PC-9 (cell line): ENCODE measurements at regions not wholly inside any gene's neighbourhood (a gene's known extent, or its start where the extent isn't known, plus 50 kb on each side); places are given as distances from the start of the nearest gene placed in this dataset.
"Not testable (repeated sequence)": the region's sequence is repeated elsewhere in the genome, so short reads cannot be mapped to it uniquely, and the experiment has no call there.

Experiments
- BruUV-seq: library from RNA; stranded (reverse); fragments of 400-500 nt; replicated peaks from 2 replicates; lab custom pipeline; 2021; lab: Mats Ljungman, UMichigan
- CTCF ChIA-PET: fragments of 300-600 bp; sonication (Branson Sonifier 250); formaldehyde crosslinking; loops from one replicate; lab custom pipeline; 2022; ENCODE audit warnings: antibody characterized with exemption; lab: Charles Lee
- POLR2A ChIA-PET: fragments of 300-600 bp; sonication (Branson Sonifier 250); formaldehyde crosslinking; loops from one replicate; lab custom pipeline; 2022; ENCODE audit warnings: antibody characterized with exemption; ENCODE audit not compliant: unreplicated experiment; lab: Charles Lee
- DNase-seq, 2 experiments: peaks; one replicate each; pipeline versions ENCODE4 v3.0.0 to v3.0.0-alpha.2; 2015 to 2022; ENCODE audit warnings: mixed read lengths in 1 of 2
- H2AFZ ChIP-seq: fragments of 200-600 bp; sonication (generic); 2 replicates; pipeline ENCODE4 v1.8.1; 2017; ENCODE audit warnings: antibody characterized with exemption
- H3F3A ChIP-seq: fragments of 200-600 bp; sonication (generic); 2 replicates; pipeline ENCODE4 v1.8.1; 2017; ENCODE audit warnings: antibody characterized with exemption, mild to moderate bottlenecking, low read depth; ENCODE audit not compliant: insufficient read depth
- H3K27ac ChIP-seq: fragments of 200-600 bp; sonication (generic); 2 replicates; pipeline ENCODE4 v1.6.1; 2016; ENCODE audit warnings: mixed run types
- H3K27me3 ChIP-seq: fragments of 200-600 bp; sonication (generic); 2 replicates; pipeline ENCODE4 v1.6.1; 2016; ENCODE audit warnings: low read depth, mixed run types; ENCODE audit not compliant: insufficient read depth
- H3K36me3 ChIP-seq: fragments of 200-600 bp; sonication (generic); 2 replicates; pipeline ENCODE4 v1.6.1; 2016; ENCODE audit warnings: low read depth, mixed run types
- H3K4me1 ChIP-seq: fragments of 200-600 bp; sonication (generic); replicated peaks from 2 replicates; pipeline ENCODE4 v1.6.1; 2016; ENCODE audit warnings: mixed run types; ENCODE audit not compliant: insufficient read depth
- H3K4me2 ChIP-seq: fragments of 200-600 bp; sonication (generic); 2 replicates; pipeline ENCODE4 v1.6.1; 2017; ENCODE audit warnings: mixed run types
- H3K4me3 ChIP-seq: fragments of 200-600 bp; sonication (generic); 2 replicates; pipeline ENCODE4 v1.6.1; 2016; ENCODE audit warnings: mixed run types
- H3K79me2 ChIP-seq: fragments of 200-600 bp; sonication (generic); 2 replicates; pipeline ENCODE4 v1.6.1; 2017; ENCODE audit warnings: low read depth, mixed run types
- H3K9me2 ChIP-seq: fragments of 200-600 bp; sonication (generic); 2 replicates; pipeline ENCODE4 v1.8.1; 2017; ENCODE audit warnings: mild to moderate bottlenecking; ENCODE audit not compliant: insufficient read depth
- H3K9me3 ChIP-seq: fragments of 200-600 bp; sonication (generic); 2 replicates; pipeline ENCODE4 v1.8.1; 2016; ENCODE audit warnings: low read depth; ENCODE audit not compliant: insufficient read depth
- H4K20me1 ChIP-seq: fragments of 200-600 bp; sonication (generic); 2 replicates; pipeline ENCODE4 v1.8.1; 2017; ENCODE audit not compliant: insufficient read depth
- CTCF ChIP-seq: fragments of 200-600 bp; sonication (generic); conservative IDR thresholded peaks from 2 replicates; pipeline ENCODE4 v1.6.1; 2017; ENCODE audit warnings: mixed run types, antibody characterized with exemption, mild to moderate bottlenecking, moderate library complexity
- EZH2 ChIP-seq: fragments of 200-600 bp; sonication (generic); IDR thresholded peaks from 2 replicates; pipeline ENCODE4 v1.8.0; 2017; ENCODE audit warnings: antibody characterized with exemption, low read depth
- intact Hi-C: fragments of 100-400 bp; cut with micrococcal nuclease; formaldehyde crosslinking; loops from one replicate; pipeline ENCODE4 v1.10.0; 2022; ENCODE audit not compliant: unreplicated experiment

GRCh38 chr17:26963163-26963503 is 330.8 kb upstream of the WSB1 start:
- Histone ChIP-seq H3K79me2 (no peaks in the 10 kb centered on the region), H3K4me2 (no peak overlapping the region), H3K4me3 (no peak overlapping the region), H3K27ac (no peak overlapping the region), H3K36me3 (no peaks in the 10 kb centered on the region), H3K9me3 (no peaks in the 10 kb centered on the region), H4K20me1 (no peaks in the 10 kb centered on the region), H3F3A (no peaks in the 10 kb centered on the region), H2AFZ (no peak overlapping the region), H3K27me3 (no peaks in the 10 kb centered on the region), H3K4me1 (no peaks in the 10 kb centered on the region), H3K9me2 (no peaks in the 10 kb centered on the region)
- no TSS peak for BruUV-seq
- no peak for DNase-seq
- ChIA-PET POLR2A (no interaction called here), CTCF (no interaction called here)
- intact Hi-C loops, result no loop called here
- TF ChIP-seq CTCF, result no peak
- TF ChIP-seq EZH2, result no peak

GRCh38 chr17:26965898-26966624 is 327.9 kb upstream of the WSB1 start:
- H3K4me3 ChIP-seq, H3K4me2 ChIP-seq, POLR2A ChIA-PET, H3K27me3 ChIP-seq, H3K9me2 ChIP-seq, H3K36me3 ChIP-seq, intact Hi-C loops, H3K27ac ChIP-seq, H3F3A ChIP-seq, BruUV-seq, CTCF ChIA-PET, DNase-seq, H2AFZ ChIP-seq, H3K9me3 ChIP-seq, H3K79me2 ChIP-seq, H3K4me1 ChIP-seq, H4K20me1 ChIP-seq: not testable (repeated sequence)

GRCh38 chr17:26966625-26967179 is 327.2 kb upstream of the WSB1 start:
- H3K9me3 ChIP-seq, H3K79me2 ChIP-seq, H3K4me1 ChIP-seq, DNase-seq, H3K4me2 ChIP-seq, CTCF ChIA-PET, H3K27ac ChIP-seq, BruUV-seq, POLR2A ChIA-PET, H3F3A ChIP-seq, H4K20me1 ChIP-seq, H3K27me3 ChIP-seq, H2AFZ ChIP-seq, intact Hi-C loops, H3K4me3 ChIP-seq, H3K36me3 ChIP-seq, H3K9me2 ChIP-seq: not testable (repeated sequence)

- BruUV-seq, H4K20me1 ChIP-seq, H3K36me3 ChIP-seq, DNase-seq, H3K79me2 ChIP-seq, H3F3A ChIP-seq, H3K4me3 ChIP-seq, H3K4me1 ChIP-seq, H3K9me2 ChIP-seq, H3K9me3 ChIP-seq, POLR2A ChIA-PET, intact Hi-C loops, H2AFZ ChIP-seq, H3K27ac ChIP-seq, CTCF ChIA-PET, H3K4me2 ChIP-seq, H3K27me3 ChIP-seq: not testable (repeated sequence)
These were observed 312.0 kb upstream of the WSB1 start for GRCh38 chr17:26981845-26982425.

- H3K9me3 ChIP-seq, H4K20me1 ChIP-seq, H3K4me3 ChIP-seq, H3K27ac ChIP-seq, H3F3A ChIP-seq, POLR2A ChIA-PET, intact Hi-C loops, H3K36me3 ChIP-seq, CTCF ChIA-PET, H3K27me3 ChIP-seq, H3K79me2 ChIP-seq, H3K9me2 ChIP-seq, BruUV-seq, H3K4me2 ChIP-seq, H2AFZ ChIP-seq, DNase-seq, H3K4me1 ChIP-seq: not testable (repeated sequence)
These were observed 311.4 kb upstream of the WSB1 start for GRCh38 chr17:26982563-26982962.

GRCh38 chr17:26987851-26988250 is 306.1 kb upstream of the WSB1 start:
- H3F3A ChIP-seq, H3K36me3 ChIP-seq, POLR2A ChIA-PET, BruUV-seq, H3K9me3 ChIP-seq, CTCF ChIA-PET, H4K20me1 ChIP-seq, intact Hi-C loops, H3K4me3 ChIP-seq, DNase-seq, H3K27ac ChIP-seq, H3K9me2 ChIP-seq, H2AFZ ChIP-seq, H3K27me3 ChIP-seq, H3K79me2 ChIP-seq, H3K4me2 ChIP-seq, H3K4me1 ChIP-seq: not testable (repeated sequence)
